Esophagus squamous epithelium (tissue), 4 donors: ENCODE measurements at regions not wholly inside any gene's neighbourhood (a gene's known extent, or its start where the extent isn't known, plus 50 kb on each side); places are given as distances from the start of the nearest gene placed in this dataset.

Source experiments
- CTCF ChIP-seq, 6 experiments: fragments of 450-650 bp in 4 of 6; fragments of 200-600 bp in 2 of 6; sonication (generic) in 2 of 6; IDR thresholded peaks; one replicate each; pipeline ENCODE4 v1.5.1; 2016 to 2019; ENCODE audit warnings: antibody characterized with exemption in 6 of 6, mild to moderate bottlenecking in 4 of 6, moderate library complexity in 4 of 6
- POLR2A ChIP-seq, 4 donors: fragments of 450-650 bp; IDR thresholded peaks; one replicate each; pipeline ENCODE4 v1.6.1; 2017; ENCODE audit warnings: antibody characterized with exemption in 4 of 4, mild to moderate bottlenecking in 4 of 4, moderate library complexity in 3 of 4

- no peak for TF ChIP-seq CTCF (IDR thresholded peaks at IDR 0.05)
- TF ChIP-seq POLR2A (IDR thresholded peaks at IDR 0.05): no peak
Observed at GRCh38 chr13:83340170-83340569, 542.1 kb downstream of the SLITRK1 start.
